ENCODE measurements at regions not wholly inside any gene's neighbourhood (a gene's known extent, or its start where the extent isn't known, plus 50 kb on each side); places are given as distances from the start of the nearest gene placed in this dataset.
"Not testable (repeated sequence)": the region's sequence is repeated elsewhere in the genome, so short reads cannot be mapped to it uniquely, and the experiment has no call there.

GRCh38 chr16:87161822-87162676 is 155.1 kb downstream of the C16orf95 start (continued):
- TF ChIP-seq NFATC4 (CRISPR knock-in tag; IDR thresholded peaks at IDR 0.05) (no peak), ZNF532 (CRISPR knock-in tag; IDR thresholded peaks at IDR 0.05; ENCODE audit: borderline replicate concordance) (no peak), ETV6 (CRISPR knock-in tag; IDR thresholded peaks at IDR 0.05) (no peak), USF2 (CRISPR knock-in tag; IDR thresholded peaks at IDR 0.05) (no peak), ZBTB21 (CRISPR knock-in tag; IDR thresholded peaks at IDR 0.05; ENCODE audit: borderline replicate concordance) (no peak), STAT6 (CRISPR knock-in tag; conservative IDR thresholded peaks at IDR 0.05; ENCODE audit: low read depth) (no peak), NFE2L1 (CRISPR knock-in tag; IDR thresholded peaks at IDR 0.05) (no peak), FOXP1 (CRISPR knock-in tag; IDR thresholded peaks at IDR 0.05; ENCODE audit: borderline replicate concordance) (no peak)

- DNase-seq (ENCODE audit: low spot score); H3K4me3 Mint-ChIP-seq; POLR2A ChIA-PET; H3K27me3 Mint-ChIP-seq (ENCODE audit: low read depth); H3K4me1 Mint-ChIP-seq; H3K27ac Mint-ChIP-seq; H3K36me3 Mint-ChIP-seq; ATAC-seq: not testable (repeated sequence)
- H3K9me3 Mint-ChIP-seq, result peaks cover 12% of the 10 kb centered on the region
- CTCF ChIA-PET, result interaction anchor here (1.0 kb wide), 1 partner anchor 289 kb away, joined by 3 read pairs; no protein-coding TSS in a partner anchor
Measured at GRCh38 chr16:87162799-87163198, 154.4 kb downstream of the C16orf95 start.

GRCh38 chr16:87163637-87164036 is 153.6 kb downstream of the C16orf95 start:
- Mint-ChIP-seq H3K27ac (no peak overlapping the region), H3K9me3 (peaks cover 11% of the 10 kb centered on the region), H3K4me3 (no peak overlapping the region), H3K4me1 (0 out of 2 replicates have a peak, but pooled peaks cover 2% of the 10 kb centered on the region), H3K36me3 (no peaks in the 10 kb centered on the region), H3K27me3 (ENCODE audit: low read depth) (peaks cover 3% of the 10 kb centered on the region; the same call in 1 of the 2 replicates)
- ChIA-PET POLR2A (interaction anchor here (1.1 kb wide), 1 partner anchor 23 kb away, joined by 3 read pairs; no protein-coding TSS in a partner anchor), CTCF (no interaction called here)
- ATAC-seq, result no peak
- no peak for DNase-seq (ENCODE audit: low spot score)
- TF ChIP-seq NFE2L1 (CRISPR knock-in tag; IDR thresholded peaks at IDR 0.05) (no peak), ATF6 (CRISPR knock-in tag; IDR thresholded peaks at IDR 0.05) (no peak), HMGXB4 (CRISPR knock-in tag; IDR thresholded peaks at IDR 0.05) (no peak), ZNF396 (CRISPR knock-in tag; IDR thresholded peaks at IDR 0.05; ENCODE audit: borderline replicate concordance) (no peak), PRDM15 (CRISPR knock-in tag; IDR thresholded peaks at IDR 0.05) (no peak), PREB (CRISPR knock-in tag; IDR thresholded peaks at IDR 0.05; ENCODE audit: borderline replicate concordance) (no peak), HMGA2 (CRISPR knock-in tag; IDR thresholded peaks at IDR 0.05) (no peak)
